ENCODE measurements at regions not wholly inside any gene's neighbourhood (a gene's known extent, or its start where the extent isn't known, plus 50 kb on each side); places are given as distances from the start of the nearest gene placed in this dataset.
"Not testable (repeated sequence)": the region's sequence is repeated elsewhere in the genome, so short reads cannot be mapped to it uniquely, and the experiment has no call there.

DNA sequence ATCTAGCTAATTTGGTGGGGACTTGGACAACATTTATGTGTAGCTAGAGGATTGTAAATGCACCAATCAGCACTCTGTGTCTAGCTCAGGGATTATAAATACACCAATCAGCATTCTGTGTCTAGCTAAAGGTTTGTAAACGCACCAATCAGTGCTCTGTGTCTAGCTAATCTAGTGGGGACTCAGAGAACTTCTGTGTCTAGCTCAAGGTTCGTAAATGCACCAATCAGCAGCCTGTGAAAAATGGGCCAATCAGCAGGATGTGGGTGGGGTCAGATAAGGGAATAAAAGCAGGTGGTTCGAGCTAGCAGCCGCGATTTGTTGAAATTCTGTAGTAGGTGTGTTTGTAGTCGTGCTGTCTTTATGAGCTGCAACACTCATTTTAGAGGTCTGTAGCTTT, 154.8 kb upstream of the RREB1 start:
- not testable (repeated sequence) for DNase-seq

DNA sequence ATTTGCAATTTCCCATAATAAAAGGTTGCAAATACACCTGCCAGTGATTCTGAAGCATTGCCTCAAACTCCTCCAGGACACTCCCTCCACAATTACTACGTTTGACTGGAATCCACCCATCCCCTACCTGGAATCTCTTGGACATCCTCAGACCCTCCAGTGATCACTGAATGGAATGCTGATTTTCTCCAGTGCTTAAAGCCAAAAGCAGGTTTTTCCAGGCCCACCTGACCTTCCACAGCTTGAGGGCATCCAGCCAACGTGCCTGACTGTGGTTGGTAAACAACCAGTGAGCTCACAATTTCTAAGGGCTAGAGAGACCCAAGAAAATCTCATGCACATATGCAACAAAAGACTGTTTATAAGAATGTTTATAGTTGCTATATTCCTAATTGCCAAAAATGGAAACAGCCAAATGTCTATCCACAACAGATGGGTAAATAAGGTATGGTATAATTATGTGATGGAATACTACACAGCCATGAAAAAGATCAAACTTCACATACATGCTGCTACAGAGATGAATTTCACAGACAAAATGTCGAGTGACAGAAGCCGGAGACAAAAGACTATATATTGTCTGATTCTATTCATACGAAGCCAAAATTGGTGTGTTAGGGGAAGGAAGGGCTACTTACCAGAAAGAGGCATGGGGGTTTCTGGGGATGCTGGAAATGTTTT, 147.1 kb upstream of the RREB1 start:
- DNase-seq: no peak

DNA sequence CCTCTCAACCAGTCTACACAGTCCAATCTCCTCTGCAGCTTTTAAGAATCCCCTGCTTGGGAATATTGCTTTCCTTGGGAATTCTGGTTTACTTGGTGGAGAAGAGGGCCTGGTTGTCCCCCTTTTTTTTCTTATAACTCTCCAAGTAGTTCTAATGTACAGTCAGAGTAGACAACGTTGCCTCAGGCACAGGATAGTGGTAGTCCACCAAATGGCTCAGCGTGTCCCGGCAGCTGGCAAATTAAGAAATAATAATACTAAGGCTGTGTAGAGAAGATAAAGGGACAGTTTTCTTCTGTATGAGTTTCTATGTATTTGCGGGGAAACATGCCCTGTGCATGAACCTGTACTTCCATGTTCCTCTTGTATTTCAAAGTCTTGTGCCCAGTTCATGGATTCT, 145.7 kb upstream of the RREB1 start:
- no peak for DNase-seq

DNA sequence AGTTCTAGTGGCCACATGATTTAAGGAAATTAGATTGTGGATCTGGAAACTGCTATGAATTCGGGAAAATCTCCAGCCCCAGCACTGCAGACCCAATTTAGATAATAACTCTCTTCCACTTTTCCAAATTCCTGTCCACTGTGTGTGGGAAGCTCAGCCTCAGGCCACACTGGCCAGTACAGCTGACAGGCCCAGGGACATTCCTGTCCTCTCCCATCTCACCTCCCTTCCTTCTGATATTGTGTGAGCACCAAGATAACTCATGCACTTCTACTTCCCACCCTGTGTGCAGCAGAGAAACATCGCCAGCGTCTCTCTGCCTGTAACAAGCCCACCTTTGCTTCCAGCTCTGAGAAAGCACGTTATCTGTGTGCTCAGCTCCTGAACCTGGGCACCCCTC, 145.1 kb upstream of the RREB1 start:
- no peak for DNase-seq

DNA sequence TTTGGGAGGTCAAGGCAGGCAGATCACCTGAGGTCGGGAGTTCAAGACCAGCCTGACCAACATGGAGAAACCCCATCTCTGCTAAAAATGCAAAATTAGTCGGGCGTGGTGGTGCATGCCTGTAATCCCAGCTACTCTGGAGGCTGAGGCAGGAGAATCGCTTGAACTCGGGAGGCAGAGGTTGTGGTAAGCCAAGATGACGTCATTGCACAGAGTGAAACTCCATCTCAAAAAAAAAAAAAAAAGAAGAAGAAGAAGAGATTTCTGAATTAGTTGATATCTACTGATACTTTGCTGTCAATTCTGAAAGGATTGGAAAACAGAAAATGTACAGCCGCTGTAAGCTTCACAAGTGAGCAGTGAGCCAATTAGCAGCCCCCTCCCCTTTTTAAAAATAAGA, 144.4 kb upstream of the RREB1 start:
- not testable (repeated sequence) for DNase-seq

DNA sequence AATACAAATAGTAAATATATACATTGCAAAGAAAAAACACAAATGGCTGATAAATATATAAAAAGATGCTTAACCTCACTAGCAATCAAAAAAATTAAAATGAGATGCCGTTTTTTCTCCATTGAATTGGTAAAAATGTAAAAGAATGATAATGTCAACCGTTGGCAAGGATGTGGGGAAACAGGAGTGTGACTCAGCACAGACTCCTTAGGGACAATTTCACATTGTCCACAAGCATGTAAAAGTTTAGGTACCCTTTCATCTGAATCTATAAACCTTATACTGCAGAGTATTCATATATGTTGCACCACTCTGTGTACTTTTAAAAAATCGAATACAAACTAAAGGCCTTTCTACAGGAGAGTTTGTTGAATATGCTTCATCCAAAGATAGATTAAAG, 143.1 kb upstream of the RREB1 start:
- no peak for DNase-seq

DNA sequence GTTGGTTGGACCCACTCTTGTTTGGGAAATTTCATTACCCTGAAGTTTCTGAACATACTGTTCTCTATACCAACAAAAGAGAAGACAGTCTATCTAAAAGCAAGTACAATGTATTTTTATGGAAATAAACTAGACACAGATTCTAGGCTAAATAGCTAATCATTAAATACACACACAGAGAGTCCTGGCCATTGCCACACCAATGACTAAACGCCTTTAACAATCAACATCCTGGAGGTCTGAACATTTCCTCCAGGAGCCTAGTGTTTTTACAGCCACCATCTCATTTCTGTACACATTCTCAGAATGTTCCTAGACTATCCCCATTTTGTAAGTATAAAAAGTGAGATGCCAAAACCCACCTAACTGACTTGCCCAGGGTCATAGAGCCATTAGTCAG, 141.6 kb upstream of the RREB1 start:
- no peak for DNase-seq

DNA sequence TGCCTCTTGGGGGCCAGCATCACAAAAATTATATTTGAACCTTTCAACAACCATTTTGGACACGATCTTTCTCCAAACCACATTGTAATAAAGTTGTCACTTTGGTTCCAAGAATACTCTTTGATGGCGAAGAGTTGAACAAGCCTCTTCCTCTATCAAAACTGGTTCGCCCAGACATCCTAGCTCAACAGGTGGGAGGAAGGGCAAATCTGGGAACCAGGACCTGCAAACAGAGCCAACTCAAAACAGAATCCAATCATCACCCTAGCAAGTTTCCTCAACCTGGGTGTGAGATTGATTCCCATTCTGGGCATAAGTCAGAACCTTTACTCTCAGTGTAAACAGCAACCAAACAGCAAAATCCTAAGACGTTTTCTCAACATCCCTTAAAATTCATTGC, 141.2 kb upstream of the RREB1 start:
- DNase-seq: no peak

DNA sequence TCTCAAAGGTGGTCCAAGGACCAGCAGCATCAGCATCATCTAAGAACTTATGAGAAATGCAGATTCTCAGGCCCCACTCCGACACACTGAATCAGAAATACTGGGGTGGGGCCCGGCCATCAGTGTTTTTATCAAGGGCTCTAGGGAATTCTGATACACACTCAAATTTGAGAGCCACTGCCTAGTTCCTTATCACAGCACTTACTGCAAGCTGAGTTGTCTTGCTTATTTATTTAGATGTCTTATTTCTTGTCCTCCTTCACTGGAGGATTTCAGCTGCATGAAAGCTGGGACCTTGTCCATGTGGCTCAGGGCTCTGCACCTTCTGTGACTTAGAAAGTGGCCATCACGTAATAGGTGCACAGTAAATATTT, 139.4 kb upstream of the RREB1 start:
- DNase-seq: no peak

DNA sequence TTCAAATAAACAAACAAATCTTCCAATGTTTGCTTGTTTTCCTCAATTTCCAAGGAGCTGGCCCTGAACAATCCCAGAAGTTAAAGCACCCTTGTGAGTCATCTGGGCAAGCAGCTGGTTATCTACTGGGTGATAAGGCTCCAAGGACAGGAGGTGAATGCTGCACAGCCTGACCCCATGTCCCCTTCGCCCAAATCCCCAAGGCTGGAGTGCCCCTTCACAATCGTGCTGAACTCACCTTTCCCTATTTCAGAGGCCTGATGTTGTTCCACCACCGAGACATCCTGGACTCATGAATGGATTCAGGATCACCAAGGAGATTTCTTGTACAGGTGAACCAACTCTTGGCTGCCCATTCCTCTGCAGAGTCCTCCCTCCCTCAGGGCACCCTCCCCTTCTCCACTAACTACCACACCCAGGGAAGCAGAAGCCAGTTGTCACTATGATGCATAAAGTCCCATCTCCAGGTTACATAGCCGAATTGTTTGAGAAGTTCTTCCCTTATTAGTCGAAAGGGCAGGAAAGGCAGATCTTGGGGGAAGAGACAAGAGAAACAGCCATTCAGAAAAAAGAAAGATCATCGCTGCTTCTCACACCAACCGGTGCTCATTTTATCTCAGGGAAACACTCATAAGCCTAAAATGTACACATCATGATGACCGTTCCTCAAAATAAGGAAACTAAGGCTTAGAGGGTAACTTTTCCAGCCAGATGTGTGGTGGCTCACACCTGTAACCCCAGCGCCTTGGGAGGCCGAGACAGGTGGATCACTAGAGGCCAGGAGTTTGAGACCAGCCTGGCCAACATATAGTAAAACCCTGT, 138.8 kb upstream of the RREB1 start:
- no peak for DNase-seq

DNA sequence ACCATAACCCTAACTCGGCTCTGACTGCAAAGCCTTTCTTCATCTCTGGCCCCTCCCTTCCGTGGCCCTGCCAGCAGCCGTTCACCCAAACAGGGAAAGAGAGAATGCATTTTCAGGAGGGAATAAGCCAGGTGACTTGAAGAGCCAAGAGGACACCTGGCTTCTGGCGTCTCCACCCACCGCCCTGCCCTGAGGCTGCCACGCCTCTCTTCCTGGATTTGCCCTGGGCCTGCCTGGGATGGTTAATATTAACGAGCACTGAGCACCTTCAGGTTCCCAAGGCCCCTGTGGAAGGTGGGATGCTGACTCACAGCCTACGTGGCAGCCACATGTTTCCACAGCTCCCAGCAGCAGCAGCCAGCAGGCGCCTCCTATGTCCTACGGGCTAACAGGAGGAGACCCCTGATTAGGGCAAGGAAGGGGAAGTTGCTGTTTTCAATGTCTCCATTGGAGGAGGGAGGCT, 138.0 kb upstream of the RREB1 start:
- no peak for DNase-seq

DNA sequence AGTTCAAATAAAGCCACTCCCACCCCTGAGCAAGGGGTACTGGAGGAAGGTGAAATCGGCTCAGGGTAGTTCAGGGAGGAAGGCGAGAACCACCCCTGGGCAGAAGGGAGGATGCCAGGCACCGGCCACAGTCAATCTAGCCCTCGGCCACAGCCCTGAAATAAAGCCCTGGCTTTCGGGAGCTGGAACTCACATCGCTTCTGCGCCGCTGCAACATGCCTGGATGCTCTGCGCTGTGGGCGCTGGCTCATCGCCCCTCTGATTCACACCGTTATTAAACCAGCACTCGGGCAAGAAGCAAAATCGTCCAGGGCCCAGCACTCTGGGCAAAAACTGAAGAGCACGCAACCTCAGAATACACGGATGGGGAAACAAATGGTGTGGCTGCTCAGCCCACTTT, 136.9 kb upstream of the RREB1 start:
- DNase-seq: no peak

DNA sequence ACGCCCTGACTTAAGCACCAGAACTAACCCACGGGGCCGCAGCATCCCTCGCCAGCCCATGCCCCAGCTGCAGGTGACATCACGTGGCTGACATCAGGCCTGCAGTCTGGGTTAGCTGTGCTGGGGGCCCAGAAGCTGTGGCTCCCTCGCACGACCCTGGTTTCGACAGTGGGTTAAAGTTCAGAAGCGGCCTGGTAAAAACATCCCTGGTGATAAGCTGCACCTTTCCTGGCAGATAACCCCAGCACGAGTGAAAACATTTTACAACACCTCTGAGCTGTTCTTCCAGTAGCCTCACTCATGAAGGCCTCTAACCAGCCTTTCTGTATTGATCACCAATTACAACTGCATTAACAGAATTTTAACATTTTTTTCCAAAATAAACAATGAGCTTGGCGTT, 136.4 kb upstream of the RREB1 start:
- no peak for DNase-seq

DNA sequence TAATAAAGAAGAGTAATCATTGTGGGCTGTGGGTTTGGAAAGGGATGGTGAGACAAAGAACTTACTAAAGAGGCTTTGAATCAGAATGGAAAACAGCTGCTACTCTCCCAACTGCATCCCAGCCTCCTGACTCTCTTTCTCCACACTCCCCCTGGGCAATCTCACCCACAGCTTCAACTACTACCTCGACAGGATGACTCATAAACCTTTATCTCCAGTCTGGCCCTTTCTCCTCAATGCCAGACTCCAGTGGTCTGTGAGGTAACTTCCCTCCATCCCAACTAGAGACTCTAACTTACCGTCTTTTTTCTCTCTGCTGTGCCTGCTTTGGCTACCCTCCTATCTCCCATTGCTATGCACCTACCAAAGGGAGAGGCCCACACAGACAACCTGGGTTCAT, 135.3 kb upstream of the RREB1 start:
- no peak for DNase-seq

DNA sequence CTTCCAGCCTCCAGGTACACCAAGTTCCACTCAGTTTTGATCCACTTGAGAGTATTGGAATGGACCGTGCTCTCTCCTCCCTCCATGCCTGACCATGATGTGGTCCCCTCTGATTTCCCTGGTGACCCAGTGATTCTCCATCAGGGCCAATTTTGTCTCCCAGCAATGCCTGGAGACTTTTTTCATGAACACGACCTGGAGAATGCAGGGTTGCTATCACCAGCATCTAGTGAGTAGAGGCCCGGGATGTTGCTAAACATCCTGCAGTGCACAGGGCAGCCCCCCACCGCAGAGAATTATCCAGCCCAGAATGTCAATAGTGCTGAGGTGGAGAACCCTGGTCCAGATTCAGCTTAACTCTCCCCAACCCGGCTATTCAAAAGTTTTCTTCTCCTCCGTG, 134.0 kb upstream of the RREB1 start:
- DNase-seq: no peak

DNA sequence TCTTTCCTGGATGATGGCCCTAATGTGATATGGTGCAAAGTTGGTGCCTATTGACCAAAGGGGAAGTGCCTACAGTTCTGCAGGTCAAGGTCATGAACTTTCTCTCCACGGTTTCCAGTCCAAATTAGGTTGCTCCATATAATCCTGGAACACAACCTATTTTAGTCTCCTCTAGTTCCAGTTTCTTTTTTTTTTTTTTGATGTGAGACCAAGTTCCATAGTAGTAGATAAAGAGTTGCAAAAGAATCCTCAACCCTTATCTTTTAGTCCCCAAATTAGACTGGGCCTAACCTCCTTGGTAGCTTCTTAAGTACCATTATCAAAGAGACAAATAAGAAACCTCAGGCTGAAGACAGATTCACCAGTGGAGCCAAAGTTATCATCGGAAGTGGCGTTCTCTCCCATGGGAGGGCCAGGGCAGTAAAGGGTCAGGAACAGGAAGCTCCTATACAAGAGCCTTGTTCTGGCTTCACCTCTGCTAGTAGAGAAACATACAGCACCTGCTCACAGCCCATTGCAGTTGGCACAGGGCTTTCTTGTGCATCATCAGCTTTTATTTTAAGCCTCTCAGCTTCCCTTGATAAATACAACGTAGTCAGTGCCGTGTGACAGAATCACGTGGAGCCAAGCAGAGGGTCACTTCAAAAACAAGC, 132.2 kb upstream of the RREB1 start:
- DNase-seq: peak; percentile 3

DNA sequence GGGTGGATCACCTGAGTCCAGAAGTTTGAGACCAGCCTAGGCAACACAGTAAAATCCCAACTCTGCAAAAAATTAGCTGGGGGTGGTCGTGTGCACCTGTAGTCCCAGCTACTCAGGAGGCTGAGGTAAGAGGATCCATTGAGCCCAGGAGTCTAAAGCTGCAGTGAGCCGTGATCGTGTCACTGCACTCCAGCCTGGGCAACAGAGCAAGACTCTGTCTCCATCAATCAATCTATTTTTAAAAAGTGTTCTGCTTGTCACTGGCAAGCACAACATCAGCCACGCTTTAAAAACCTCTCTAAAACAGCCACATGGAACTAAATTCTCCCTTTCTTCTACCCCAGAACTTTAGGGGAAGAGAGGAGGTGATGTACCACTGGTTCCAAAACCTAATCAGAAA, 131.6 kb upstream of the RREB1 start:
- no peak for DNase-seq

DNA sequence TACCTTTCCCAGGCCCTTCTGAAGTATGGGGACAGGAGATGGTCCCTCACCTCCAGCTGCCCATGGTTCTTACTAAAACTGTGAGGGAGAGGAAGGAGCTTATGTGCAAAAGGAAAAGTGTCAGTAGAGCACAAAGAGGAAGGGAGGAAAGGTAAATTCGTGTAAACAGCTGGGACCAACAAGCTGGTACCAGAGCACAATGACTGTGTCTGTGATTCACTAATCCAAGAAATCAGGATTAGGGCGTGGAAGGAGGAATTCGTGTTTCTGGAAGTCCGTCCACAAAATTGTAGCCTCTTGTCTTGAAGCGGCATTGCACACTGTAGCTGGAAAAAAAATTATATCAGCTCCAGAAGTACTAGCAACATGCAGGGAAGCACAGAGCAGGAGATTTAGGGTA, 129.0 kb upstream of the RREB1 start:
- no peak for DNase-seq

DNA sequence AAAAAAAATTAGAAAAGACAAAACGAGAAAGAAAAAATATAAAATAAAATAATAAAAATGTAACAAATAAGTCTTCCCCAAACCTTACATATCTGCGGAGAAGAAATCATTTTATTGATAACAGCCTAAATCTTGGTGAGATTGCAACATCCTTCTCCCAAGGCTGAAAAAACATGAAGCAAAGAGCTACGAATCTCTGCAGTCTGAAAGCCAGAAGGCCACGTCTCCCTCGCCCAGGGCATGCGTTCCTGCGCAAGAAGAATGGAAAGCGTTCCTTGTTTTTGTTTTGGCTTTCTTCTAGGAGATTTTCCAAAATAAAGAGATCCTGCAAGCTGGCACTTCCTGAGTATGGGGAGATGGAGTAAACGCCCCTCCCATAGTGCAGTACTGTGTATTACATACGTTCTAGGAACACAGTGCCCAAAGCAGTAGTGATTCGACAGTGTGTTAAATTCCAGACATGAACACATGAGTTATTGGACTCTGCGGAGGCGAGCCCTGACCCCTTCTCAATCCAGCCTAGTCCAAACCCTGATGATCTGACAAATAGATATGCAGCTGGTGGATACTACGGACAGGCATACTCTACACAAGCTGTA, 126.7 kb upstream of the RREB1 start:
- no peak for DNase-seq

DNA sequence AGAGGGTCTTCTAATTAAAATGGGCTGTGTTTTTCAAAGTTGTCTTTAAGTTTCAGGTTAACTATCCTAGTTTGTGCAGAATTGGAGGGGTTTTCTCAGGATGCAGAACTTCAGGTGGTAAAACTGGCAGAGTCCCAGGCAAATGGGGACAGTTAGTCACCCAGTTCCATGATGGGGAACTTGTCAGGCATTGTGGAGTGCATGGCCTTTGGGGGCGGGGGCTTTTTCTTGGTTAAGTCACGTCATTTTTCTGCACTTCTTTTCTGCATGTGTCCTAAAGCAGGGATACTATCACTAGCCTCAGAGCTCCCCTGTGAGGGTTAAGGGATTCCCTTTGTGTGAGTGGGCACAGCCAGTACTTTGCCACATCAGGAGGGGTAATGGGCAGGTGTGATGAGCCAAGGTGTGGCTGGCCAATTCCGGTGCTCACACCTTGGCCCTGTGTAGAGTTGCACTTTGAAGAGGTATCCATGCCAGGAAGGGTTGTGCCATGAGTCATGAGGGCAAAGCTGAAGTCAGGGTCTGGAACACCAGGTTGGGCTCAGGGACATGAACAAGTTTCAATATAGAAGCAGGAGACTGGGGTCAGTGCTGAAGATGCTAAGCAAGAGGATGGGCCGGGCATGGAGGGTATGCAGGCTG, 126.0 kb upstream of the RREB1 start:
- no peak for DNase-seq

DNA sequence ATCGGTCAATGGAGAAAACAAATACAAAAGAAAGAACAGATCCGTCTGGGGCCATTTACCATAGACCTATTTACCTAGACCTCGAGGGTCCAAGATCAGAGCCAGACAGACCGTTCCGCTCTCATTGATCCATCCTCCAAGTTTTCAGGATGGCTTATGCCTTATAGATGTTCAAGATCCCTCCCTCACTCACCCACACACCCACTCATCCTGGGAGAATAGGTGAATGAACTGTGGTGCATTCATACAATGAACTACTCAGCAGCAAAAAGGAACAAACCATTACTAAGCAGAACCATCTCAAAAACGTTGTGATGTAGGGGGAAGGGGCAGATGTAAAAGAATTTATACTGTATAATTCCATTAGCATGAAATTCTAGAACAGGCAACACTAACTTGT, 125.1 kb upstream of the RREB1 start:
- no peak for DNase-seq

DNA sequence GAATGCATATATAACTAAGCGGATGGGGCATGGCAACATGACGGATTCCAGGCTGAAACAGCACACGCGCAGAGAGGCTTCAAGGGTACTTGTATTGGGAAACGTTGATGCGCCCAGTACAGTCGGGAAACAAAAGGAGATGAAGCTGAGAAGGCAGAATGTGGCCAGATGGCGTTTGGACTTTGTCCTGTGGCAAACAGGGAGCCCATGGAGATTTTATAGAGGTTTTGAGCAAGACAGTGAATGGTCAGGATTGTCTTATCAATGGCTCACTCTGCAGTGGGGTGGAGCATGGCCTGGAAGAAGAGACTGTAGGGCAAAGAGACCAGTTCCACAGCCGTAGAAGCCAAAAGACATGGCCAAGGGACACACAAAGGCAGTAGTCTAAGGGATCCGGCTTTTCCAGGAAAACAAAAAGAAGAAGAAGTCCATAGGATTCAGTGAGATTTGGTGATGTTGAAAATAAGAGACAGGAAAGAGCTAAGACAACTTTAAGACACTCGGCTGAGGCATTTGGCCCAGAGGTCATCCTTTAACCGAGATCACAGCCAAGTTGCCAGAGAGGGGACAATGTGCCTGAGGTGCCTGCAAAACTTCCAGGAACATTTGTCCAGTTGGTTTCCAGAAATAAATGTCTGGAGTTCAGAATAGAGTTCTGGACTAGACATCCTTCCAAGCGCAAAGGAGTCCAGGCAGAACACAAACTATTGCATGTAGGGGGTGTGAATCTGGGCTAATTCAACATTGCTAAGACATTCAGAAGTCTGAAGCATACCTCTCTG, 123.0 kb upstream of the RREB1 start:
- no peak for DNase-seq
